ENCODE measurements at regions not wholly inside any gene's neighbourhood (a gene's known extent, or its start where the extent isn't known, plus 50 kb on each side); places are given as distances from the start of the nearest gene placed in this dataset.
"Not testable (repeated sequence)": the region's sequence is repeated elsewhere in the genome, so short reads cannot be mapped to it uniquely, and the experiment has no call there.

- no peaks in the 10 kb centered on the region for H3K27me3 ChIP-seq (ENCODE audit: control insufficient read depth in 3 of 3, insufficient read depth in 3 of 3, low read length in 3 of 3)
- no peaks in the 10 kb centered on the region for H3K4me1 ChIP-seq (ENCODE audit: control insufficient read depth in 3 of 3, insufficient read depth in 3 of 3, low read length in 3 of 3)
- no peaks in the 10 kb centered on the region for H3K9me3 ChIP-seq (ENCODE audit: control insufficient read depth in 3 of 3, low read length in 3 of 3)
- no peaks in the 10 kb centered on the region for H3K36me3 ChIP-seq (ENCODE audit: control insufficient read depth in 3 of 3, insufficient read depth in 3 of 3, low read length in 3 of 3)
- H3K27ac ChIP-seq (ENCODE audit: low read depth, low read length) = no peak overlapping the region
- no peak overlapping the region for H3K4me3 ChIP-seq (ENCODE audit: low read length in 3 of 3)
- no peak overlapping the region for H3K9ac ChIP-seq (ENCODE audit: low read depth in 1 of 3, low read length in 3 of 3)
Measured at GRCh38 chr4:180333162-180333561, 1910.0 kb upstream of the TENM3 start.

DNA sequence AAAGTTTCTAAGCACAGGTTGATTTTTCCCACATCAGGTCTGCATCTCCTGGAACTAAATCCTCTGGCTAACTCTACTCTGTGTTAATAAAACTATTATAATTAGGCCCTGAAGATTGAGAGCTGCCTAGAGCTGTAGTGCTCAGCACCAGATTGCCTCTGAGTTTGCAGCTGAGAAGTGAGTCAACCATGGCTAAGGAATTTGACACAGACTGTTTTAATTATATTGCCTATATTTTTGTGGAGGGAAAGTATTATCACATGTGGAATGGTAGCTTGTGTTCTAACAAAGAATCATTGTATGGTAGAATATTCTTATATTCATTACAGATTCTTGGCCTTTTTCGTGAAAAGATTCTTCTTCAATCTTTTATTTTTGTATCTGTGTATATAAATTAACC, 1907.6 kb upstream of the TENM3 start:
- H3K9me3 ChIP-seq (ENCODE audit: control insufficient read depth in 3 of 3, low read length in 3 of 3) = no peaks in the 10 kb centered on the region
- H3K36me3 ChIP-seq (ENCODE audit: control insufficient read depth in 3 of 3, insufficient read depth in 3 of 3, low read length in 3 of 3) = no peaks in the 10 kb centered on the region
- no peak overlapping the region for H3K27ac ChIP-seq (ENCODE audit: low read depth, low read length)
- no peak overlapping the region for H3K4me3 ChIP-seq (ENCODE audit: low read length in 3 of 3)
- no peak overlapping the region for H3K9ac ChIP-seq (ENCODE audit: low read depth in 1 of 3, low read length in 3 of 3)
- H3K27me3 ChIP-seq (ENCODE audit: control insufficient read depth in 3 of 3, insufficient read depth in 3 of 3, low read length in 3 of 3) = no peaks in the 10 kb centered on the region
- H3K4me1 ChIP-seq (ENCODE audit: control insufficient read depth in 3 of 3, insufficient read depth in 3 of 3, low read length in 3 of 3) = no peaks in the 10 kb centered on the region

DNA sequence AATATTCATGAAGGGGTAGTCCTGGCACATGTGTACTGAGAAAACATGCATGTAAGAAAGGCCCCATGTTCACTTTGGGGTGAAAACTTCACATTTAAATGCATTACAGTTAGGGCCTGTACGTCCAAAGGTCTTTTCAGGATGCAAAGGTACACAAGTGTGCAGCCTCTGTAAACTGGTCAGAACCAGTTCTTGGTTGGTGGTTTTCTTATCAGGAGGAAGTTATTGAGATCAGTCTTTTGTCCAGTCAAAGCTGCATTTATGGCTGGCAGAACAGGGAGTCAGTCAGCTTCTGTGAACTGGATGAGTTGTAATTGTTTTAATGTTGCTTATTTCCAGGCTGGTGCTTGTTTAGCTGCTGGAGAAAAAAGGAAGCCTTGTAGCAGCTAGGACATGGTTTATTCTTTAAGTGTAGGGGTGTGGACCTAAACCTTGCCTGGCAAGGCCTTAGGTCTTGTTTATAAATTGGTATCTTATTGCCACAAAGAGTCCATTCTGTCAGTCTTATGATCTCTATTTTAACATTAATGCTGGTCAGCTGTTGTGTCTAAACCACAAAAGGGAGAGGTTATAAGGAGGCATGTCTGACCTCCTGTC, 1906.6 kb upstream of the TENM3 start:
- Histone ChIP-seq H3K9ac (ENCODE audit: low read depth in 1 of 3, low read length in 3 of 3) (no peak overlapping the region), H3K27ac (ENCODE audit: low read depth, low read length) (no peak overlapping the region), H3K4me1 (ENCODE audit: control insufficient read depth in 3 of 3, insufficient read depth in 3 of 3, low read length in 3 of 3) (no peaks in the 10 kb centered on the region), H3K27me3 (ENCODE audit: control insufficient read depth in 3 of 3, insufficient read depth in 3 of 3, low read length in 3 of 3) (no peaks in the 10 kb centered on the region), H3K4me3 (ENCODE audit: low read length in 3 of 3) (no peak overlapping the region), H3K36me3 (ENCODE audit: control insufficient read depth in 3 of 3, insufficient read depth in 3 of 3, low read length in 3 of 3) (no peaks in the 10 kb centered on the region), H3K9me3 (ENCODE audit: control insufficient read depth in 3 of 3, low read length in 3 of 3) (no peaks in the 10 kb centered on the region)

- no peak overlapping the region for H3K9ac ChIP-seq (ENCODE audit: low read depth in 1 of 3, low read length in 3 of 3)
- H3K27me3 ChIP-seq (ENCODE audit: control insufficient read depth in 3 of 3, insufficient read depth in 3 of 3, low read length in 3 of 3) = no peaks in the 10 kb centered on the region
Measured at GRCh38 chr4:180341926-180342325, 1901.3 kb upstream of the TENM3 start.

DNA sequence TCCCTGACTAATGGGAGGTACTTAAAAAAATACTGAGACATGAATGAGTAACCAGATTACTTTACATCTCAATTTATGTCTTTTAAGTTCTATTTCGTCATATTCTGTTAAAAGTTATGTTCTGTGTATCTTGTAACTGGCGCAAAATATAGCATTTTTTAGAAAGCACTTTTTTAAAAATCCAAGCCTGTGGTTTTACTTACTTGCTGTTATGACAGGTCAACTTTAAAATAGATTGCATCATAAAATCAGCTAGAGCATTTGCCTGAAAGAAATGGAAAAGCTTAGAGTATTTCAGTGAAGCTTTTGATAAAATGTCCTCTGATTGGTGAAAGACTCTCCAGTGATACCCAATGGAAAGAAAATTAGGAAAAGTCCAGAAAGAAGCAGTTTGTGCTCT, 1892.3 kb upstream of the TENM3 start:
- no peaks in the 10 kb centered on the region for H3K36me3 ChIP-seq (ENCODE audit: control insufficient read depth in 3 of 3, insufficient read depth in 3 of 3, low read length in 3 of 3)
- H3K9me3 ChIP-seq (ENCODE audit: control insufficient read depth in 3 of 3, low read length in 3 of 3) = no peaks in the 10 kb centered on the region
- no peak overlapping the region for H3K4me3 ChIP-seq (ENCODE audit: low read length in 3 of 3)
- no peak overlapping the region for H3K9ac ChIP-seq (ENCODE audit: low read depth in 1 of 3, low read length in 3 of 3)
- no peaks in the 10 kb centered on the region for H3K4me1 ChIP-seq (ENCODE audit: control insufficient read depth in 3 of 3, insufficient read depth in 3 of 3, low read length in 3 of 3)
- no peaks in the 10 kb centered on the region for H3K27me3 ChIP-seq (ENCODE audit: control insufficient read depth in 3 of 3, insufficient read depth in 3 of 3, low read length in 3 of 3)
- H3K27ac ChIP-seq (ENCODE audit: low read depth, low read length) = no peak overlapping the region

More at GRCh38 chr4:180341926-180342325, 1901.3 kb upstream of the TENM3 start:
- Histone ChIP-seq H3K4me3 (ENCODE audit: low read length in 3 of 3) (no peak overlapping the region), H3K27ac (ENCODE audit: low read depth, low read length) (no peak overlapping the region), H3K36me3 (ENCODE audit: control insufficient read depth in 3 of 3, insufficient read depth in 3 of 3, low read length in 3 of 3) (no peaks in the 10 kb centered on the region), H3K9me3 (ENCODE audit: control insufficient read depth in 3 of 3, low read length in 3 of 3) (no peaks in the 10 kb centered on the region), H3K4me1 (ENCODE audit: control insufficient read depth in 3 of 3, insufficient read depth in 3 of 3, low read length in 3 of 3) (no peaks in the 10 kb centered on the region)

GRCh38 chr4:180356766-180357165, 1886.4 kb upstream of the TENM3 start:
- no peaks in the 10 kb centered on the region for H3K36me3 ChIP-seq (ENCODE audit: control insufficient read depth in 3 of 3, insufficient read depth in 3 of 3, low read length in 3 of 3)
- H3K9ac ChIP-seq (ENCODE audit: low read depth in 1 of 3, low read length in 3 of 3) = no peak overlapping the region
- H3K27ac ChIP-seq (ENCODE audit: low read depth, low read length) = no peak overlapping the region
- H3K4me1 ChIP-seq (ENCODE audit: control insufficient read depth in 3 of 3, insufficient read depth in 3 of 3, low read length in 3 of 3) = no peaks in the 10 kb centered on the region
- no peaks in the 10 kb centered on the region for H3K27me3 ChIP-seq (ENCODE audit: control insufficient read depth in 3 of 3, insufficient read depth in 3 of 3, low read length in 3 of 3)
- H3K4me3 ChIP-seq (ENCODE audit: low read length in 3 of 3) = no peak overlapping the region
- H3K9me3 ChIP-seq (ENCODE audit: control insufficient read depth in 3 of 3, low read length in 3 of 3) = no peaks in the 10 kb centered on the region

- not testable (repeated sequence) for H3K27ac ChIP-seq (ENCODE audit: low read depth, low read length); H3K4me1 ChIP-seq (ENCODE audit: control insufficient read depth in 3 of 3, insufficient read depth in 3 of 3, low read length in 3 of 3); H3K27me3 ChIP-seq (ENCODE audit: control insufficient read depth in 3 of 3, insufficient read depth in 3 of 3, low read length in 3 of 3); H3K4me3 ChIP-seq (ENCODE audit: low read length in 3 of 3); H3K36me3 ChIP-seq (ENCODE audit: control insufficient read depth in 3 of 3, insufficient read depth in 3 of 3, low read length in 3 of 3); H3K9me3 ChIP-seq (ENCODE audit: control insufficient read depth in 3 of 3, low read length in 3 of 3); H3K9ac ChIP-seq (ENCODE audit: low read depth in 1 of 3, low read length in 3 of 3)
Measured at GRCh38 chr4:180360113-180360512, 1883.1 kb upstream of the TENM3 start.

DNA sequence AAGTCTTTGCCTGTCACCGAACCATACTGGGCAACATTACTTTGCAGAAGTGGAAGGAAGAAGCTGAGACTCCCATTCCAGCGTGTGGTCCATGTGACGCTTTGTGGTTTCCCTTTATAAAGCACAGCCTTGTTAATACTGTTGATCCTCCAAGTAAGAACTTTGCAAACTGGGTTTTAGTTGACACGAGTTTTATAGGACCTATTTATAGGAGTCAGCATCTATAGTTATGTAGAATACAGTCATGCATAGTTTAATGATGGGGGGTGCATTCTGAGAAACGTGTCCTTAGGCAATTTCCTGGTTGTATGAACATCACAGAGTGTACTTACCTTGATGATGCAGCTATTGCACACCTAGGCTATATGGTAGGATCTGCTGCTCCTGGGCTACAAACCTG, 1879.4 kb upstream of the TENM3 start:
- no peak overlapping the region for H3K9ac ChIP-seq (ENCODE audit: low read depth in 1 of 3, low read length in 3 of 3)
- H3K9me3 ChIP-seq (ENCODE audit: control insufficient read depth in 3 of 3, low read length in 3 of 3) = no peaks in the 10 kb centered on the region
- no peak overlapping the region for H3K27ac ChIP-seq (ENCODE audit: low read depth, low read length)
- H3K27me3 ChIP-seq (ENCODE audit: control insufficient read depth in 3 of 3, insufficient read depth in 3 of 3, low read length in 3 of 3) = no peaks in the 10 kb centered on the region
- H3K4me1 ChIP-seq (ENCODE audit: control insufficient read depth in 3 of 3, insufficient read depth in 3 of 3, low read length in 3 of 3) = no peaks in the 10 kb centered on the region
- no peaks in the 10 kb centered on the region for H3K36me3 ChIP-seq (ENCODE audit: control insufficient read depth in 3 of 3, insufficient read depth in 3 of 3, low read length in 3 of 3)
- H3K4me3 ChIP-seq (ENCODE audit: low read length in 3 of 3) = no peak overlapping the region

DNA sequence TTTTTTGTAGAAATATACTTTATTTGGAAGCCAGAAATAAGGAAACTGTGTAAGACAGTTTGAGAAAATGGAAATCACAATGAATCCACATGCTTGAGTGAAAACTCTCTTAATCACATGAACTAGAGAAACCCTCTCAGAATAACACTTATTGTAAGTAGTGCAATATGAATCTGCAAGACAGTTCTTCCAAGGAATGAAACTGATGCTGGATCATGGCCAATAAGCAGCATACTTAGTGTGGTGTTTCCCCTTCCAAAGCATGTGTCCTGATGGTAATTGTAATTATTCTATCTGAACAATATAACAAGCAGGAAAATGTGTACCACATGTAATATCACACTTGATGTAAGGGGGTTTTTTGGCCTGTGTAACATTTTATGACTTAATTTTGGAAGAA, 1870.5 kb upstream of the TENM3 start:
- H3K9ac ChIP-seq (ENCODE audit: low read depth in 1 of 3, low read length in 3 of 3) = no peak overlapping the region
- H3K36me3 ChIP-seq (ENCODE audit: control insufficient read depth in 3 of 3, insufficient read depth in 3 of 3, low read length in 3 of 3) = no peaks in the 10 kb centered on the region
- H3K27me3 ChIP-seq (ENCODE audit: control insufficient read depth in 3 of 3, insufficient read depth in 3 of 3, low read length in 3 of 3) = no peaks in the 10 kb centered on the region
- no peaks in the 10 kb centered on the region for H3K9me3 ChIP-seq (ENCODE audit: control insufficient read depth in 3 of 3, low read length in 3 of 3)
- no peak overlapping the region for H3K27ac ChIP-seq (ENCODE audit: low read depth, low read length)
- H3K4me1 ChIP-seq (ENCODE audit: control insufficient read depth in 3 of 3, insufficient read depth in 3 of 3, low read length in 3 of 3) = no peaks in the 10 kb centered on the region
- no peak overlapping the region for H3K4me3 ChIP-seq (ENCODE audit: low read length in 3 of 3)

DNA sequence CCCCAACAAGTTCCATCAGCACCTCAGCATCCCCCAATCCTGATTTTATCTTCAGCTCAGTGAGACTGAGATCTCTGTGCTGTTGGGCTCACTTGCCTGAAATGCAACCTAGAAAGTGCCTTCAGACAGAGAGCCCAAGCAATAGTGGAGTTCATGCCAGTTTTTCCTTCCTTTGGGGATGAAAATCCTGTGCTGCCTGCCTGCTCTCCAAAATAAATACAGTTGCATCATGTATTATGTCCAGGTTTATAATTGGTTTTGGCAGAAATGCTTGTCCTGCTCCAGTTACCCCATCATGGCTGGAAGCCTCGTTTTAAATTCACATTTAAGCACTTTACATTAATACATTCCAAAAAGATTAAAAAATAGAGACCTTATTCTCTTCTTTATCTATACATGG, 1865.5 kb upstream of the TENM3 start:
- Histone ChIP-seq H3K4me1 (ENCODE audit: control insufficient read depth in 3 of 3, insufficient read depth in 3 of 3, low read length in 3 of 3) (no peaks in the 10 kb centered on the region), H3K27ac (ENCODE audit: low read depth, low read length) (no peak overlapping the region), H3K36me3 (ENCODE audit: control insufficient read depth in 3 of 3, insufficient read depth in 3 of 3, low read length in 3 of 3) (no peaks in the 10 kb centered on the region), H3K9ac (ENCODE audit: low read depth in 1 of 3, low read length in 3 of 3) (no peak overlapping the region), H3K4me3 (ENCODE audit: low read length in 3 of 3) (no peak overlapping the region), H3K9me3 (ENCODE audit: control insufficient read depth in 3 of 3, low read length in 3 of 3) (no peaks in the 10 kb centered on the region), H3K27me3 (ENCODE audit: control insufficient read depth in 3 of 3, insufficient read depth in 3 of 3, low read length in 3 of 3) (no peaks in the 10 kb centered on the region)

DNA sequence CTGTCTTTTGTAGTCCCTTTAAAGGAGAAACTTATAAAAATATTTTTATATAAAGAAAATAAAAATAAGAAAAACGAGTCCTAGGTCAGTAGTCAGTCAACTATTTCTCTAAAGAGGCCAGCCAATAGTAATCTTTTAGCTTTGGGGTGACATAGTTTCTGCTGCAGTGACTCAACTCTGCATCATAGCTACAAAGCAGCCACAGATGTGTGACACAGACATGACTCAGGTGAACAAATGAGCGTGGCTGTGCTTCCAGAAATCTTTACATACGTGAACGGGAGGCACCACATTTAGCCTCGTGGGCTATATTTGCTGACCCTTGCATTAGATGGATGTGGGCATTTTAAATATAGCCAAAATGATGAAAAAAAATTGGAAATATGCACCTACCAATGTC, 1862.5 kb upstream of the TENM3 start:
- no peaks in the 10 kb centered on the region for H3K4me1 ChIP-seq (ENCODE audit: control insufficient read depth in 3 of 3, insufficient read depth in 3 of 3, low read length in 3 of 3)
- no peaks in the 10 kb centered on the region for H3K9me3 ChIP-seq (ENCODE audit: control insufficient read depth in 3 of 3, low read length in 3 of 3)
- H3K4me3 ChIP-seq (ENCODE audit: low read length in 3 of 3) = no peak overlapping the region
- H3K27ac ChIP-seq (ENCODE audit: low read depth, low read length) = no peak overlapping the region
- H3K27me3 ChIP-seq (ENCODE audit: control insufficient read depth in 3 of 3, insufficient read depth in 3 of 3, low read length in 3 of 3) = no peaks in the 10 kb centered on the region
- no peaks in the 10 kb centered on the region for H3K36me3 ChIP-seq (ENCODE audit: control insufficient read depth in 3 of 3, insufficient read depth in 3 of 3, low read length in 3 of 3)
- H3K9ac ChIP-seq (ENCODE audit: low read depth in 1 of 3, low read length in 3 of 3) = no peak overlapping the region

Measured in skeletal muscle tissue (tissue), 3 donors.